ENCODE measurements at regions not wholly inside any gene's neighbourhood (a gene's known extent, or its start where the extent isn't known, plus 50 kb on each side); places are given as distances from the start of the nearest gene placed in this dataset.

GRCh38 chr13:88074794-88075510, 403.8 kb downstream of the SLITRK5 start:
- ATAC-seq (no peak), DNase-seq (no peak)
- WGBS (ENCODE audit: insufficient coverage, low coverage, low lambda C conversion rate, missing lambda C conversion rate) = 43% methylated on average over 5 of the region's 5 CpGs
- TF ChIP-seq POLR2A (IDR thresholded peaks at IDR 0.05) = no peak
- TF ChIP-seq, protein P1, sequence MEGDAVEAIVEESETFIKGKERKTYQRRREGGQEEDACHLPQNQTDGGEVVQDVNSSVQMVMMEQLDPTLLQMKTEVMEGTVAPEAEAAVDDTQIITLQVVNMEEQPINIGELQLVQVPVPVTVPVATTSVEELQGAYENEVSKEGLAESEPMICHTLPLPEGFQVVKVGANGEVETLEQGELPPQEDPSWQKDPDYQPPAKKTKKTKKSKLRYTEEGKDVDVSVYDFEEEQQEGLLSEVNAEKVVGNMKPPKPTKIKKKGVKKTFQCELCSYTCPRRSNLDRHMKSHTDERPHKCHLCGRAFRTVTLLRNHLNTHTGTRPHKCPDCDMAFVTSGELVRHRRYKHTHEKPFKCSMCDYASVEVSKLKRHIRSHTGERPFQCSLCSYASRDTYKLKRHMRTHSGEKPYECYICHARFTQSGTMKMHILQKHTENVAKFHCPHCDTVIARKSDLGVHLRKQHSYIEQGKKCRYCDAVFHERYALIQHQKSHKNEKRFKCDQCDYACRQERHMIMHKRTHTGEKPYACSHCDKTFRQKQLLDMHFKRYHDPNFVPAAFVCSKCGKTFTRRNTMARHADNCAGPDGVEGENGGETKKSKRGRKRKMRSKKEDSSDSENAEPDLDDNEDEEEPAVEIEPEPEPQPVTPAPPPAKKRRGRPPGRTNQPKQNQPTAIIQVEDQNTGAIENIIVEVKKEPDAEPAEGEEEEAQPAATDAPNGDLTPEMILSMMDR (IDR thresholded peaks at IDR 0.05) = no peak
- Histone ChIP-seq H3K27ac (no peak overlapping the region), H3K27me3 (no peaks in the 10 kb centered on the region), H3K4me3 (no peak overlapping the region), H3K36me3 (no peaks in the 10 kb centered on the region), H3K9me3 (no peaks in the 10 kb centered on the region), H3K4me1 (no peaks in the 10 kb centered on the region)
- intact Hi-C loops (cut with DNase I) = no loop called here

- Histone ChIP-seq H3K27ac (no peak overlapping the region), H3K9me3 (no peaks in the 10 kb centered on the region), H3K36me3 (no peaks in the 10 kb centered on the region), H3K4me3 (no peak overlapping the region), H3K4me1 (no peaks in the 10 kb centered on the region), H3K27me3 (no peaks in the 10 kb centered on the region)
- TF ChIP-seq, protein P1 (IDR thresholded peaks at IDR 0.05) = no peak
- TF ChIP-seq POLR2A (IDR thresholded peaks at IDR 0.05) = no peak
- ATAC-seq = no peak
- no peak for DNase-seq
- intact Hi-C loops (cut with DNase I) = no loop called here
Measured at GRCh38 chr13:88085036-88085435, 413.9 kb downstream of the SLITRK5 start.

DNA sequence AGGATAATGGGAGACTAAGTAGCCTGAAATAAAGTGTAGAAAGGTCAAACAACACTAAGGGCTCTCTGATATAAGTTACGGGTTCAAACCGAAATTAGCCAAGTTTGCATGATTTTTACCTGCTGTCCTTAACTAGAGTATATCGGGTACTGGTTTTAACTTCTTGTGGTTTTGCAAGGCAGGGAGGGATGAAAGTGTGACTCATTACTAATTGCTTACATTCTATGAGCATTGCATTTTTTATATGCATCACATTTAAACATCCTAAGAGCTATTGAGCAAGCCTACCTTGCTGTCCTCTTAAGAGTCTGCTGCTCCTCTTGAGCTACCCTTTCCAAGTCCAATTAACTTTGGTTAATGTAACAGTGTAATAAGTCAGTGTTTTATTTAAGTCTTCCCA, 415.4 kb downstream of the SLITRK5 start:
- 66% methylated on average over 3 of the region's 3 CpGs for WGBS (ENCODE audit: insufficient coverage, low coverage, low lambda C conversion rate, missing lambda C conversion rate)
- no peaks in the 10 kb centered on the region for H3K9me3 ChIP-seq
- intact Hi-C loops (cut with DNase I) = no loop called here
- no peak for DNase-seq
- TF ChIP-seq, protein P1 (IDR thresholded peaks at IDR 0.05) = no peak
- TF ChIP-seq POLR2A (IDR thresholded peaks at IDR 0.05) = no peak
- no peaks in the 10 kb centered on the region for H3K36me3 ChIP-seq
- H3K27ac ChIP-seq = no peak overlapping the region
- H3K4me3 ChIP-seq = no peak overlapping the region
- H3K4me1 ChIP-seq = no peaks in the 10 kb centered on the region
- no peaks in the 10 kb centered on the region for H3K27me3 ChIP-seq
- ATAC-seq = no peak

DNA sequence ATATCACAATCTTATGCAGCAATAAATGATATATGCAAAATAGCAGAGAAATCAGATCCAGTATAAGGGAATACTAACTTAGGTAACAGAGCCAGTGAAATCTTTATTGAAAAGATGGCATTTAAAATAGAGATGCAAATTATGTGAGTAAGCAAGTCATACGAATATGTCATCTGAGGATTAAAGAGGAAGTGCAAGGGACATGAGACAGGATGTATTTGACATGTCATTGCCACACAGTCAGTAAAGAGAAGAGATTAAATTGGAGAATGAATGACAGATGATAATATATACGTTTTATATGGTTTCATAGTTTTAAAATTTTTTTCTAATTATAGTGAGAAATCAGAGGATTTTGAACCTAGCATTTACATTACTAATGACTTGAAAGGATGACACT, 426.4 kb downstream of the SLITRK5 start:
- DNase-seq (no peak), ATAC-seq (no peak)
- no peaks in the 10 kb centered on the region for H3K9me3 ChIP-seq
- 2% methylated on average over 2 of the region's 2 CpGs for WGBS (ENCODE audit: insufficient coverage, low coverage, low lambda C conversion rate, missing lambda C conversion rate)
- H3K27ac ChIP-seq = no peak overlapping the region
- no peak overlapping the region for H3K4me3 ChIP-seq
- no peaks in the 10 kb centered on the region for H3K4me1 ChIP-seq
- intact Hi-C loops (cut with DNase I) = no loop called here
- TF ChIP-seq POLR2A (IDR thresholded peaks at IDR 0.05) = no peak
- TF ChIP-seq, protein P1 (IDR thresholded peaks at IDR 0.05) = no peak
- H3K36me3 ChIP-seq = no peaks in the 10 kb centered on the region
- H3K27me3 ChIP-seq = no peaks in the 10 kb centered on the region

GRCh38 chr13:88103824-88104223, 432.7 kb downstream of the SLITRK5 start:
- Histone ChIP-seq H3K36me3 (no peaks in the 10 kb centered on the region), H3K27ac (no peak overlapping the region), H3K4me1 (no peaks in the 10 kb centered on the region), H3K4me3 (no peak overlapping the region), H3K9me3 (no peaks in the 10 kb centered on the region), H3K27me3 (no peaks in the 10 kb centered on the region)
- TF ChIP-seq, protein P1 (IDR thresholded peaks at IDR 0.05) = no peak
- TF ChIP-seq POLR2A (IDR thresholded peaks at IDR 0.05) = no peak
- intact Hi-C loops (cut with DNase I) = no loop called here
- no peak for DNase-seq
- 60% methylated on average over 1 of the region's 1 CpG for WGBS (ENCODE audit: insufficient coverage, low coverage, low lambda C conversion rate, missing lambda C conversion rate)
- ATAC-seq = no peak
